GM12891 (cell line): ENCODE measurements at regions not wholly inside any gene's neighbourhood (a gene's known extent, or its start where the extent isn't known, plus 50 kb on each side); places are given as distances from the start of the nearest gene placed in this dataset.

Source experiments
- POLR2A ChIP-seq: IDR thresholded peaks from 2 replicates; pipeline ENCODE4 v1.6.1; 2011; ENCODE audit warnings: low read depth, low read length, control low read depth
- POLR2AphosphoS5 ChIP-seq: IDR thresholded peaks from 2 replicates; pipeline ENCODE4 v1.6.1; 2011; ENCODE audit warnings: low read depth, low read length, control low read depth
- POU2F2 ChIP-seq: IDR thresholded peaks from 2 replicates; pipeline ENCODE4 v1.6.1; 2011; ENCODE audit warnings: low read depth, mild to moderate bottlenecking, control low read depth, low read length, moderate library complexity

- TF ChIP-seq POLR2A (no peak), POLR2AphosphoS5 (no peak), POU2F2 (no peak)
These were observed 173.6 kb downstream of the TMEM161B start for GRCh38 chr5:88094906-88095496.
